K562 (cell line): ENCODE measurements at regions not wholly inside any gene's neighbourhood (a gene's known extent, or its start where the extent isn't known, plus 50 kb on each side); places are given as distances from the start of the nearest gene placed in this dataset.

Experiments used
- ATF3 ChIP-seq, 2 experiments: fragments of 450-650 bp in 1 of 2; sonication (generic) in 1 of 2; formaldehyde crosslinking in 1 of 2; IDR thresholded peaks in 1 of 2; conservative IDR thresholded peaks in 1 of 2; 2 replicates each; pipeline versions ENCODE4 v1.6.1 to v1.8.1; 2016 to 2023; ENCODE audit warnings: mild to moderate bottlenecking in 2 of 2, moderate library complexity in 2 of 2, inconsistent platforms in 1 of 2, missing genetic modification reagents in 1 of 2
- CBFA2T3 ChIP-seq: fragments of 450-650 bp; IDR thresholded peaks from 2 replicates; pipeline ENCODE4 v1.6.1; 2017
- CTBP1 ChIP-seq: fragments of 450-650 bp; IDR thresholded peaks from 2 replicates; pipeline ENCODE4 v1.6.1; 2016; ENCODE audit warnings: borderline replicate concordance
- GATAD2B ChIP-seq: fragments of 450-650 bp; IDR thresholded peaks from 2 replicates; pipeline ENCODE4 v1.6.1; 2017; ENCODE audit warnings: mild to moderate bottlenecking, borderline replicate concordance
- MAFK ChIP-seq: IDR thresholded peaks from 2 replicates; pipeline ENCODE4 v1.6.1; 2011; ENCODE audit warnings: low read length, improper control_type of control experiment
- NCOA6 ChIP-seq: fragments of 450-650 bp; IDR thresholded peaks from 2 replicates; pipeline ENCODE4 v1.6.1; 2017; ENCODE audit warnings: mild to moderate bottlenecking
- NFIC ChIP-seq: fragments of 450-650 bp; IDR thresholded peaks from 2 replicates; pipeline ENCODE4 v1.6.1; 2017; ENCODE audit warnings: mild to moderate bottlenecking, inconsistent platforms
- NFRKB ChIP-seq: fragments of 450-650 bp; IDR thresholded peaks from 2 replicates; pipeline ENCODE4 v1.6.1; 2016; ENCODE audit warnings: low read depth
- TEAD4 ChIP-seq, 2 experiments: sonication (generic) in 1 of 2; formaldehyde crosslinking in 1 of 2; IDR thresholded peaks; 2 replicates each; pipeline versions ENCODE4 v1.6.1 to v1.8.0; 2012 to 2022; ENCODE audit warnings: borderline replicate concordance in 1 of 2, inconsistent platforms in 1 of 2, low read length in 1 of 2, mild to moderate bottlenecking in 1 of 2, missing genetic modification reagents in 1 of 2
- ZNF766 ChIP-seq: fragments of 200-800 bp; sonication (Bioruptor generic); conservative IDR thresholded peaks from 2 replicates; pipeline ENCODE4 v1.6.1; 2016; ENCODE audit warnings: missing genetic modification characterization, missing compliant biosample characterization
- TF ChIP-seq, protein P1 (sequence below): sonication (generic); formaldehyde crosslinking; IDR thresholded peaks from 2 replicates; pipeline ENCODE4 v1.8.0; 2022; ENCODE audit warnings: missing genetic modification reagents, mild to moderate bottlenecking, borderline replicate concordance
- TF ChIP-seq, protein P2 (sequence below), 3 experiments: IDR thresholded peaks in 2 of 3; conservative IDR thresholded peaks in 1 of 3; 2 replicates each; pipeline ENCODE4 v1.5.1; 2011 to 2012; ENCODE audit warnings: low read length in 3 of 3, mild to moderate bottlenecking in 3 of 3, control low read depth in 2 of 3, improper control_type of control experiment in 1 of 3, inconsistent platforms in 1 of 3, low read depth in 1 of 3, mixed read lengths in 1 of 3, moderate library complexity in 1 of 3; ENCODE audit not compliant: insufficient read depth in 2 of 3

- TF ChIP-seq TEAD4 (IDR thresholded peaks at IDR 0.05; ENCODE audit: low read length) (peak; percentile 15; the same call in 1 of the 2 replicates), TEAD4 (CRISPR knock-in tag; IDR thresholded peaks at IDR 0.05; ENCODE audit: borderline replicate concordance) (no peak), NFIC (no peak), MAFK (no peak), GATAD2B (no peak), ZNF766 (CRISPR knock-in tag) (no peak), CTBP1 (peak; percentile 35; the same call in 1 of the 2 replicates), ATF3 (IDR thresholded peaks at IDR 0.05) (0 out of 2 replicates have a peak, but pooled peaks have one; percentile 10), ATF3 (CRISPR knock-in tag; conservative IDR thresholded peaks at IDR 0.05) (no peak), CBFA2T3 (peak; percentile 52), NFRKB (no peak), NCOA6 (no peak)
- TF ChIP-seq, protein P1, sequence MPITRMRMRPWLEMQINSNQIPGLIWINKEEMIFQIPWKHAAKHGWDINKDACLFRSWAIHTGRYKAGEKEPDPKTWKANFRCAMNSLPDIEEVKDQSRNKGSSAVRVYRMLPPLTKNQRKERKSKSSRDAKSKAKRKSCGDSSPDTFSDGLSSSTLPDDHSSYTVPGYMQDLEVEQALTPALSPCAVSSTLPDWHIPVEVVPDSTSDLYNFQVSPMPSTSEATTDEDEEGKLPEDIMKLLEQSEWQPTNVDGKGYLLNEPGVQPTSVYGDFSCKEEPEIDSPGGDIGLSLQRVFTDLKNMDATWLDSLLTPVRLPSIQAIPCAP (CRISPR knock-in tag), result no peak
- TF ChIP-seq, protein P2, sequence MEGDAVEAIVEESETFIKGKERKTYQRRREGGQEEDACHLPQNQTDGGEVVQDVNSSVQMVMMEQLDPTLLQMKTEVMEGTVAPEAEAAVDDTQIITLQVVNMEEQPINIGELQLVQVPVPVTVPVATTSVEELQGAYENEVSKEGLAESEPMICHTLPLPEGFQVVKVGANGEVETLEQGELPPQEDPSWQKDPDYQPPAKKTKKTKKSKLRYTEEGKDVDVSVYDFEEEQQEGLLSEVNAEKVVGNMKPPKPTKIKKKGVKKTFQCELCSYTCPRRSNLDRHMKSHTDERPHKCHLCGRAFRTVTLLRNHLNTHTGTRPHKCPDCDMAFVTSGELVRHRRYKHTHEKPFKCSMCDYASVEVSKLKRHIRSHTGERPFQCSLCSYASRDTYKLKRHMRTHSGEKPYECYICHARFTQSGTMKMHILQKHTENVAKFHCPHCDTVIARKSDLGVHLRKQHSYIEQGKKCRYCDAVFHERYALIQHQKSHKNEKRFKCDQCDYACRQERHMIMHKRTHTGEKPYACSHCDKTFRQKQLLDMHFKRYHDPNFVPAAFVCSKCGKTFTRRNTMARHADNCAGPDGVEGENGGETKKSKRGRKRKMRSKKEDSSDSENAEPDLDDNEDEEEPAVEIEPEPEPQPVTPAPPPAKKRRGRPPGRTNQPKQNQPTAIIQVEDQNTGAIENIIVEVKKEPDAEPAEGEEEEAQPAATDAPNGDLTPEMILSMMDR (IDR thresholded peaks at IDR 0.05 in 2 of 3, conservative IDR thresholded peaks at IDR 0.05 in 1 of 3; ENCODE audit: insufficient read depth in 2 of 3, low read depth in 1 of 3, low read length in 3 of 3), result no peak
Observed at GRCh38 chr21:38114717-38115333, 142.0 kb upstream of the KCNJ15 start (continued).
